Gastroesophageal sphincter (tissue), 4 donors: ENCODE measurements at regions not wholly inside any gene's neighbourhood (a gene's known extent, or its start where the extent isn't known, plus 50 kb on each side); places are given as distances from the start of the nearest gene placed in this dataset.

Experiments used
- ATAC-seq: fragments of 150-250 bp; one replicate; pipeline ENCODE4 v1.9.1; 2016; ENCODE audit warnings: mild to moderate bottlenecking, moderate library complexity
- H3K27ac ChIP-seq, 4 donors: fragments of 200-600 bp; sonication (generic) in 3 of 4; 1 replicate in 3 of 4; 2 replicates in 1 of 4; pipeline ENCODE4 v1.5.1; 2016 to 2019
- H3K27me3 ChIP-seq: fragments of 200-600 bp; sonication (generic); one replicate; pipeline ENCODE4 v1.5.1; 2019
- H3K36me3 ChIP-seq, 2 donors: fragments of 200-600 bp; sonication (generic); one replicate each; pipeline ENCODE4 v1.5.1; 2019; ENCODE audit warnings: control low read depth in 1 of 2
- H3K4me1 ChIP-seq, 3 donors: fragments of 200-600 bp; sonication (generic); 1 replicate in 2 of 3; 2 replicates in 1 of 3; pipeline ENCODE4 v1.5.1; 2016 to 2019; ENCODE audit warnings: control low read depth in 2 of 3
- H3K4me3 ChIP-seq, 2 donors: fragments of 200-600 bp; sonication (generic); one replicate each; pipeline ENCODE4 v1.5.1; 2019; ENCODE audit warnings: mild to moderate bottlenecking in 1 of 2, moderate library complexity in 1 of 2
- H3K9me3 ChIP-seq, 3 donors: fragments of 200-600 bp; sonication (generic); one replicate each; pipeline ENCODE4 v1.5.1; 2017 to 2019; ENCODE audit warnings: control low read depth in 2 of 3
- CTCF ChIP-seq, 4 experiments: fragments of 200-600 bp in 2 of 4; fragments of 450-650 bp in 2 of 4; sonication (generic) in 1 of 4; IDR thresholded peaks; one replicate each; pipeline ENCODE4 v1.5.1; 2017 to 2019; ENCODE audit warnings: antibody characterized with exemption in 4 of 4, mild to moderate bottlenecking in 2 of 4, moderate library complexity in 2 of 4
- EP300 ChIP-seq: sonication (generic); formaldehyde crosslinking; IDR thresholded peaks from one replicate; pipeline ENCODE4 v1.6.1; 2017; ENCODE audit warnings: antibody characterized with exemption, mild to moderate bottlenecking
- POLR2A ChIP-seq, 2 donors: fragments of 450-650 bp; IDR thresholded peaks; one replicate each; pipeline ENCODE4 v1.6.1; 2017; ENCODE audit warnings: antibody characterized with exemption in 2 of 2, mild to moderate bottlenecking in 2 of 2, moderate library complexity in 1 of 2
- POLR2AphosphoS5 ChIP-seq: sonication (generic); formaldehyde crosslinking; IDR thresholded peaks from one replicate; pipeline ENCODE4 v1.6.1; 2017; ENCODE audit warnings: antibody characterized with exemption
- WGBS, 2 donors: methylation state at CpG; one replicate each; pipeline ENCODE4 v1.1.5; 2018; ENCODE audit warnings: low coverage in 1 of 2; 5-methylcytosine and 5-hydroxymethylcytosine counted together

- 29 to 32% methylated on average over 2 to 5 of the region's 8 CpGs for WGBS, 2 donors
- Histone ChIP-seq H3K4me3 (no peak overlapping the region), H3K27me3 (peaks cover 26% of the 10 kb centered on the region), H3K9me3 (no peaks in the 10 kb centered on the region), H3K36me3 (no peaks in the 10 kb centered on the region), H3K27ac (no peak overlapping the region), H3K4me1 (no peaks in the 10 kb centered on the region)
- no peak for TF ChIP-seq EP300
- no peak for TF ChIP-seq POLR2AphosphoS5
- no peak for TF ChIP-seq POLR2A (IDR thresholded peaks at IDR 0.05)
- TF ChIP-seq CTCF (IDR thresholded peaks at IDR 0.05) = no peak
- ATAC-seq = no peak
Measured at GRCh38 chr10:130989670-130990232, 321.8 kb downstream of the TCERG1L start.

GRCh38 chr10:130990486-130990885 is 321.0 kb downstream of the TCERG1L start:
- no peak overlapping the region for H3K27ac ChIP-seq
- H3K27me3 ChIP-seq = peaks cover 26% of the 10 kb centered on the region
- ATAC-seq = no peak
- H3K36me3 ChIP-seq = no peaks in the 10 kb centered on the region
- TF ChIP-seq CTCF (IDR thresholded peaks at IDR 0.05) = no peak
- no peak for TF ChIP-seq POLR2A (IDR thresholded peaks at IDR 0.05)
- no peak for TF ChIP-seq EP300
- TF ChIP-seq POLR2AphosphoS5 = no peak
- H3K4me1 ChIP-seq = no peaks in the 10 kb centered on the region
- H3K9me3 ChIP-seq = no peaks in the 10 kb centered on the region
- 56 to 67% methylated on average over 5 to 7 of the region's 9 CpGs for WGBS, 2 donors
- H3K4me3 ChIP-seq = no peak overlapping the region

- Histone ChIP-seq H3K4me1 (no peaks in the 10 kb centered on the region), H3K9me3 (no peaks in the 10 kb centered on the region), H3K27ac (no peak overlapping the region), H3K4me3 (no peak overlapping the region), H3K27me3 (peaks cover 24% of the 10 kb centered on the region), H3K36me3 (no peaks in the 10 kb centered on the region)
- WGBS, 2 donors = 70 to 80% methylated on average over 2 of the region's 14 CpGs
- TF ChIP-seq POLR2A (IDR thresholded peaks at IDR 0.05) (no peak), CTCF (IDR thresholded peaks at IDR 0.05) (no peak), EP300 (no peak), POLR2AphosphoS5 (no peak)
- ATAC-seq = no peak
Measured at GRCh38 chr10:130992802-130993523, 318.6 kb downstream of the TCERG1L start.

GRCh38 chr10:130993612-130994011 is 317.9 kb downstream of the TCERG1L start:
- 68% methylated on average over 2 of the region's 6 CpGs; no CpG with 5 or more reads in 1 of the 2 donors for WGBS, 2 donors
- Histone ChIP-seq H3K4me1 (no peaks in the 10 kb centered on the region), H3K9me3 (no peaks in the 10 kb centered on the region), H3K4me3 (no peak overlapping the region), H3K36me3 (no peaks in the 10 kb centered on the region), H3K27me3 (peaks cover 24% of the 10 kb centered on the region), H3K27ac (no peak overlapping the region)
- no peak for TF ChIP-seq POLR2AphosphoS5
- no peak for ATAC-seq

GRCh38 chr10:130994191-130994590 is 317.3 kb downstream of the TCERG1L start:
- no peaks in the 10 kb centered on the region for H3K36me3 ChIP-seq
- 78 to 81% methylated on average over 3 to 6 of the region's 7 CpGs for WGBS, 2 donors
- no peak for ATAC-seq

More at GRCh38 chr10:130994191-130994590, 317.3 kb downstream of the TCERG1L start:
- TF ChIP-seq EP300 = no peak
- TF ChIP-seq POLR2AphosphoS5 = no peak
- no peak for TF ChIP-seq POLR2A (IDR thresholded peaks at IDR 0.05)
- no peak for TF ChIP-seq CTCF (IDR thresholded peaks at IDR 0.05)
- Histone ChIP-seq H3K9me3 (no peaks in the 10 kb centered on the region), H3K27ac (no peak overlapping the region), H3K4me1 (no peaks in the 10 kb centered on the region), H3K27me3 (peaks cover 30% of the 10 kb centered on the region), H3K4me3 (no peak overlapping the region)
